Hindlimb muscle (tissue), 1 donor: ENCODE measurements at regions not wholly inside any gene's neighbourhood (a gene's known extent, or its start where the extent isn't known, plus 50 kb on each side); places are given as distances from the start of the nearest gene placed in this dataset.
A peak's percentile ranks its signal among the peaks of the same experiment; 100 is the strongest.

Experiments used
- DNase-seq: peaks from one replicate; pipeline ENCODE4 v3.0.0-alpha.2; 2013

DNA sequence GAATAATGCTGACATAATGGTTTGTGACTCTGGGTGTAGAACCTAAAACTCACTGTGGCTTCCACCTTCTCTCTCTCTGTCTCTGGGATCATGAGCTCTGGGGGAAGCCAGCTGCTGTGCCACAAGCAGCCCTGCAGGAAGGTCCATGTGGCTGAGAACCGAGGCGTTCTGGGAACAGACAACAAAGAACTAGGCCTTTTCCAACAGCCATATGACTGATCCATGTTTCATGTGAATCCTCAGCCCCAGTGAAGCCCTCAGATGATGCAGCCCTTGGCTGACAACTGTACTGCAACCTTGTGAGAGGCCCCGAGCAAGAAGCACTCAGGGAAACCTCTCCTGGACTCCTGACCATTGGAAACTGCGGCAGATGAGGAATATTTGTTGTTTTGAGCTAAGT lies 56.6 kb downstream of the HLA-G start:
- no peak for DNase-seq

- no peak for DNase-seq
These were observed 55.6 kb upstream of the HLA-A start for GRCh38 chr6:29886701-29887100.

GRCh38 chr6:29887330-29887818 lies 55.0 kb upstream of the HLA-A start:
- peak; percentile 11 for DNase-seq

GRCh38 chr6:29887819-29888776 lies 54.2 kb upstream of the HLA-A start:
- peak; percentile 47 for DNase-seq
